CD4-positive, alpha-beta T cell (primary cell): ENCODE measurements at regions not wholly inside any gene's neighbourhood (a gene's known extent, or its start where the extent isn't known, plus 50 kb on each side); places are given as distances from the start of the nearest gene placed in this dataset.
"Not testable (repeated sequence)": the region's sequence is repeated elsewhere in the genome, so short reads cannot be mapped to it uniquely, and the experiment has no call there.

Source experiments
- ATAC-seq: fragments of 200-7000 bp; cut with Tn5 transposase; one replicate; pipeline ENCODE4 v1.10.0; 2022; ENCODE audit warnings: mild to moderate bottlenecking; ENCODE audit not compliant: poor library complexity
- CTCF ChIA-PET: fragments of 350-600 bp; sonication (Branson Sonifier 250); formaldehyde crosslinking; loops from one replicate; lab custom pipeline; 2021; ENCODE audit warnings: antibody characterized with exemption, inconsistent platforms; lab: Charles Lee
- POLR2A ChIA-PET: fragments of 350-600 bp; sonication (Branson Sonifier 250); formaldehyde crosslinking; loops from one replicate; lab custom pipeline; 2021; ENCODE audit warnings: antibody characterized with exemption, inconsistent platforms; lab: Charles Lee
- DNase-seq, 14 experiments: peaks; one replicate each; pipeline ENCODE4 v3.0.0-alpha.2; 2013 to 2020; ENCODE audit warnings: mixed read lengths in 2 of 14
- H3K27ac ChIP-seq, 2 donors: one replicate each; pipeline versions ENCODE4 v1.5.1 to v1.7.0; 2013; ENCODE audit warnings: low read length in 2 of 2, low read depth in 1 of 2, mild to moderate bottlenecking in 1 of 2
- H3K27me3 ChIP-seq, 2 experiments: 1 replicate in 1 of 2; 2 replicates in 1 of 2; pipeline versions ENCODE4 v1.6.1 to v1.7.0; 2013; ENCODE audit warnings: low read length in 2 of 2, control low read depth in 1 of 2, mild to moderate bottlenecking in 1 of 2, moderate library complexity in 1 of 2; ENCODE audit not compliant: insufficient read depth in 2 of 2, control insufficient read depth in 1 of 2
- H3K36me3 ChIP-seq: one replicate; pipeline ENCODE4 v1.6.1; 2013; ENCODE audit warnings: low read length, control low read depth; ENCODE audit not compliant: insufficient read depth
- H3K4me1 ChIP-seq: one replicate; pipeline ENCODE4 v1.6.1; 2013; ENCODE audit warnings: low read length, control low read depth; ENCODE audit not compliant: insufficient read depth
- H3K4me3 ChIP-seq: one replicate; pipeline ENCODE4 v1.5.1; 2013; ENCODE audit warnings: mild to moderate bottlenecking, low read length, moderate library complexity
- H3K9me3 ChIP-seq, 2 experiments: 1 replicate in 1 of 2; 2 replicates in 1 of 2; pipeline versions ENCODE4 v1.6.1 to v1.7.0; 2013; ENCODE audit warnings: low read length in 2 of 2, mild to moderate bottlenecking in 2 of 2, control low read depth in 1 of 2, moderate library complexity in 1 of 2; ENCODE audit not compliant: control insufficient read depth in 1 of 2, insufficient read depth in 1 of 2
- H3K27ac Mint-ChIP-seq: one replicate; pipeline ENCODE4 v1.8.0; 2020; ENCODE audit warnings: mixed read lengths
- H3K27me3 Mint-ChIP-seq: one replicate; pipeline ENCODE4 v1.8.0; 2021; ENCODE audit warnings: mixed read lengths
- H3K36me3 Mint-ChIP-seq: one replicate; pipeline ENCODE4 v1.8.0; 2021; ENCODE audit warnings: low read depth, mixed read lengths
- H3K4me1 Mint-ChIP-seq: one replicate; pipeline ENCODE4 v1.8.0; 2021; ENCODE audit warnings: low read depth, mixed read lengths
- H3K4me3 Mint-ChIP-seq: one replicate; pipeline ENCODE4 v1.8.0; 2020; ENCODE audit warnings: mild to moderate bottlenecking, mixed read lengths
- H3K9me3 Mint-ChIP-seq: one replicate; pipeline ENCODE4 v1.8.0; 2020; ENCODE audit warnings: mixed read lengths
- CTCF ChIP-seq: fragments of 200-600 bp; IDR thresholded peaks from one replicate; pipeline ENCODE4 v1.8.0; 2022; ENCODE audit warnings: antibody characterized with exemption, mild to moderate bottlenecking
- intact Hi-C, 2 experiments: fragments of 100-400 bp; cut with DNase I in 1 of 2; cut with micrococcal nuclease in 1 of 2; formaldehyde crosslinking; loops; one replicate each; pipeline versions ENCODE4 v1.15.1 to v1.9.0; 2023 to 2025; cut with DNase I, micrococcal nuclease

- CTCF ChIA-PET: no interaction called here
- DNase-seq (no peak), ATAC-seq (no peak)
- intact Hi-C loops: no loop called here
- H3K4me1 Mint-ChIP-seq: no peaks in the 10 kb centered on the region
- H3K9me3 Mint-ChIP-seq: no peaks in the 10 kb centered on the region
- POLR2A ChIA-PET: no interaction called here
- no peaks in the 10 kb centered on the region for H3K36me3 Mint-ChIP-seq
- H3K4me3 ChIP-seq: no peak overlapping the region
- TF ChIP-seq CTCF: no peak
- no peaks in the 10 kb centered on the region for H3K36me3 ChIP-seq
- no peak overlapping the region for H3K27ac Mint-ChIP-seq
- H3K4me3 Mint-ChIP-seq: no peak overlapping the region
- H3K9me3 ChIP-seq: no peaks in the 10 kb centered on the region
- peaks cover 9% of the 10 kb centered on the region for H3K27me3 Mint-ChIP-seq
- H3K27ac ChIP-seq: no peak overlapping the region
- H3K27me3 ChIP-seq: peaks cover 0 to 8% of the 10 kb centered on the region in 2 experiments
- H3K4me1 ChIP-seq: no peaks in the 10 kb centered on the region
These were observed 142.4 kb upstream of the GALNT2 start for GRCh38 chr1:229924639-229925038.

- H3K4me3 ChIP-seq: no peak overlapping the region
- peaks cover 0 to 5% of the 10 kb centered on the region in 2 experiments for H3K9me3 ChIP-seq
- ATAC-seq: no peak
- intact Hi-C loops: no loop called here
- H3K4me3 Mint-ChIP-seq: no peak overlapping the region
- H3K27ac Mint-ChIP-seq: no peak overlapping the region
- TF ChIP-seq CTCF: no peak
- no peaks in the 10 kb centered on the region for H3K4me1 Mint-ChIP-seq
- ChIA-PET CTCF (no interaction called here), POLR2A (no interaction called here)
- H3K36me3 Mint-ChIP-seq: no peaks in the 10 kb centered on the region
- DNase-seq: no peak
- no peak overlapping the region for H3K27ac ChIP-seq
- H3K27me3 Mint-ChIP-seq: peaks cover 23% of the 10 kb centered on the region
- H3K36me3 ChIP-seq: no peaks in the 10 kb centered on the region
- H3K4me1 ChIP-seq: no peaks in the 10 kb centered on the region
- peaks cover 0 to 8% of the 10 kb centered on the region in 2 experiments for H3K27me3 ChIP-seq
- H3K9me3 Mint-ChIP-seq: no peaks in the 10 kb centered on the region
These were observed 138.3 kb upstream of the GALNT2 start for GRCh38 chr1:229928767-229929166.

GRCh38 chr1:229931751-229932150 is 135.3 kb upstream of the GALNT2 start:
- POLR2A ChIA-PET, H3K4me1 ChIP-seq, H3K27ac Mint-ChIP-seq, H3K4me3 ChIP-seq, H3K4me1 Mint-ChIP-seq, H3K9me3 ChIP-seq, H3K36me3 ChIP-seq, H3K27me3 ChIP-seq, ATAC-seq, CTCF ChIA-PET, H3K36me3 Mint-ChIP-seq, H3K4me3 Mint-ChIP-seq, DNase-seq, H3K9me3 Mint-ChIP-seq, H3K27ac ChIP-seq, intact Hi-C loops: not testable (repeated sequence)
- H3K27me3 Mint-ChIP-seq: peaks cover 23% of the 10 kb centered on the region

GRCh38 chr1:229935157-229935556 is 131.9 kb upstream of the GALNT2 start:
- peaks cover 12% of the 10 kb centered on the region for H3K27me3 Mint-ChIP-seq
- H3K9me3 ChIP-seq: not testable (repeated sequence)

More at GRCh38 chr1:229935157-229935556, 131.9 kb upstream of the GALNT2 start:
- H3K27ac Mint-ChIP-seq, POLR2A ChIA-PET, CTCF ChIA-PET, H3K4me3 Mint-ChIP-seq, H3K4me3 ChIP-seq, H3K4me1 ChIP-seq, DNase-seq, ATAC-seq, H3K36me3 Mint-ChIP-seq, H3K36me3 ChIP-seq, intact Hi-C loops, H3K4me1 Mint-ChIP-seq, H3K27ac ChIP-seq, H3K9me3 Mint-ChIP-seq, H3K27me3 ChIP-seq: not testable (repeated sequence)
